Bronchial epithelial cell (primary cell): ENCODE measurements at regions not wholly inside any gene's neighbourhood (a gene's known extent, or its start where the extent isn't known, plus 50 kb on each side); places are given as distances from the start of the nearest gene placed in this dataset.

Experiments
- DNase-seq: peaks from one replicate; pipeline ENCODE4 v3.0.0-alpha.2; 2010; ENCODE audit warnings: low read depth
- FAIRE-seq: peaks from 2 replicates; lab custom pipeline; 2011; peaks lifted over from hg19 to GRCh38; lab: Jason Lieb, UNC
- H3K27me3 ChIP-seq: 2 replicates; pipeline ENCODE4 v1.5.1; 2011; ENCODE audit warnings: low read length; ENCODE audit not compliant: control insufficient read depth, insufficient read depth
- H3K36me3 ChIP-seq: 2 replicates; pipeline ENCODE4 v1.5.1; 2011; ENCODE audit warnings: low read length; ENCODE audit not compliant: control insufficient read depth, insufficient read depth
- H3K4me3 ChIP-seq: 2 replicates; pipeline ENCODE4 v1.5.1; 2011; ENCODE audit warnings: mild to moderate bottlenecking, low read depth, low read length, control low read depth
- CTCF ChIP-seq: IDR thresholded peaks from 2 replicates; pipeline ENCODE4 v1.5.1; 2011; ENCODE audit warnings: mild to moderate bottlenecking, moderate library complexity, low read length, control low read depth, inconsistent platforms; ENCODE audit not compliant: insufficient read depth, severe bottlenecking

GRCh38 chr5:96254980-96255691 lies 177.9 kb downstream of the PCSK1 start:
- no peak for TF ChIP-seq CTCF
- DNase-seq, result peak; percentile 79
- no peak for FAIRE-seq
- Histone ChIP-seq H3K4me3 (no peak overlapping the region), H3K36me3 (no peaks in the 10 kb centered on the region), H3K27me3 (no peaks in the 10 kb centered on the region)

GRCh38 chr5:96253140-96253539 lies 179.9 kb downstream of the PCSK1 start:
- no peak for FAIRE-seq
- no peak for TF ChIP-seq CTCF
- Histone ChIP-seq H3K27me3 (no peaks in the 10 kb centered on the region), H3K4me3 (no peak overlapping the region), H3K36me3 (no peaks in the 10 kb centered on the region)
- no peak for DNase-seq

DNA sequence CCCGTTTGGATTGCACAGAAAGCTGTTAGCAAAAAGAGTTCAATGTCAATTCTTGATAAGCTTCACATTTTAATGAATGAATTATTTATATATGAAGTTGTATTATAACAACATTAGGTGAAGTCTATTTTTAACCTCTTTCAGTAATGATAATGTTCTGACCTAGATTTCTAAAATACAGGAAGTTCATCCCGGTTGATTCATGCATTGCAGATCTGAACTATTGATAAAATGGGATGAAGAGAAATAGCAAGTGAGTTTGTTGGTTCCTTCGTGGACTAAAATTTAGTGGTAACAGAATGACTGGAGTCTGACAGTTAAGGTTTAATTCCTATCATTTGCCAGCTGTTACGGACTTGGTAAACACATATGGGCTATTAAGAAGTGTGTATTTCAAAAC lies 180.5 kb downstream of the PCSK1 start:
- H3K27me3 ChIP-seq, result no peaks in the 10 kb centered on the region
- no peak for FAIRE-seq

DNA sequence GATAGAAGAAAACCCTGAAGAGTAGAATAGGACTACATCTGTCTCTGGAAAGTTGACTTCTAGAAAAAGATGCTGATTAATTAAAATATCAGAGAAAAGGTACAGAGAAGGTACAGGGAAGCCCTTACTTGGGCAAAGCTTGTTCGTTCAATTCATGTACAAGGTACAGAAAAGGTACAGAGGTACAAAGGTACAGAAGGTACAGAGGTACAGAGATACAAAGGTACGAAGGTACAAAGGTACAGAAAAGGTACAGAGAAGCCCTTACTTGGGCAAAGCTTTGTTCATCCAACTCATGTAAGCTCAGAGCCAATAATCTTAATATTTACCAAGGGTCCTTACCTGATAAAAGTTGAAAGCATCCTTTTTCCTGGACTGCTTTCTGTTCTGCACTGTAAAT lies 182.3 kb downstream of the PCSK1 start:
- no peak for TF ChIP-seq CTCF
- H3K36me3 ChIP-seq, result no peaks in the 10 kb centered on the region
- no peaks in the 10 kb centered on the region for H3K27me3 ChIP-seq
- no peak overlapping the region for H3K4me3 ChIP-seq
- DNase-seq (no peak), FAIRE-seq (no peak)

More for the DNA sequence above, 180.5 kb downstream of the PCSK1 start:
- TF ChIP-seq CTCF, result no peak
- no peak overlapping the region for H3K4me3 ChIP-seq
- no peaks in the 10 kb centered on the region for H3K36me3 ChIP-seq
- no peak for DNase-seq

DNA sequence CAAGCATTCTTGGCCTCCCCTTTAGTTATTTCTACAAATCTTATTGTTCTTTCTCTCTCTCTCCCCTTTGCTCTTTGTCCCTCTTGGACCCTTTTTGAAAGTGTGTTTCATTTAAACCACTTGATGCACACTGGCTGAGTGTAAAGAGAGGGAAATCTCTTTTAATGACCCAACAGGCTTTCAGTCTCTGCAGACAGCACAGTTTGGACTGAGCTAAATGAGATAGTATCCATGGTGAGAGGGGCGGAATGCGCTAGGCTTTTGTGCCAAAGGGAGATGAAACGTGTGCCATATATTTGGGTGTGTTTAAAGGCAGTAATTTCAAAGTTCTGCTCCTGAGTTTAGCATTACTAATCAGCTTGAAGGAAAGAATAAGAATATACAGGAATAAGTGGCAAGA lies 184.9 kb downstream of the PCSK1 start:
- no peak for DNase-seq
- no peak for FAIRE-seq
- TF ChIP-seq CTCF, result no peak
- no peak overlapping the region for H3K4me3 ChIP-seq
- no peaks in the 10 kb centered on the region for H3K36me3 ChIP-seq
- no peaks in the 10 kb centered on the region for H3K27me3 ChIP-seq

- no peak for FAIRE-seq
- Histone ChIP-seq H3K36me3 (no peaks in the 10 kb centered on the region), H3K4me3 (no peak overlapping the region), H3K27me3 (no peaks in the 10 kb centered on the region)
- TF ChIP-seq CTCF, result no peak
- no peak for DNase-seq
These were observed 185.3 kb downstream of the PCSK1 start for GRCh38 chr5:96247708-96248107.
